ENCODE measurements at regions not wholly inside any gene's neighbourhood (a gene's known extent, or its start where the extent isn't known, plus 50 kb on each side); places are given as distances from the start of the nearest gene placed in this dataset.

DNA sequence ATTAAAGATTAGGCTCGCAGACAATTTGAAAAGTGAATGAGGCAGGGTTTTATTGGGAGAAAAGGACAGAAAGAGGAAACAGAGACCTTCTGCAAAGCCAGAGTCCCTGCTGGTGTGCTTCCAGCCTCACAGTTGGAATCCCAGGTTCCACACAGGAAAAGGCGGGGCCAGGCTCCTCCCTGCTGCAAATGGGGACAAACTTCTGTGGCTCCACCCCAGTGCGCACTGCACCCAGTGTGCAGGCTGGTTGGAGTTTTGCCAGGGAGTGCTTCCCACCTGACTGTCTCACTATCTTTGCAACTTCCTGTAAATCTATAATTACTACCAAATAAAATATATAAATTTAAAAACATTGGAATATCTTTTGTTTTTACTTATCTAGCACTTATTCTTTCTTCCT lies 386.0 kb upstream of the GRIN3A start:
- no peak for TF ChIP-seq CTCF (IDR thresholded peaks at IDR 0.05)
- TF ChIP-seq REST (IDR thresholded peaks at IDR 0.05; ENCODE audit: insufficient read depth in 1 of 2, low read depth in 2 of 2, low read length in 1 of 2) = no peak
